ENCODE measurements at regions not wholly inside any gene's neighbourhood (a gene's known extent, or its start where the extent isn't known, plus 50 kb on each side); places are given as distances from the start of the nearest gene placed in this dataset.

GRCh38 chr2:30363406-30363805 is 83.6 kb upstream of the LCLAT1 start:
- Histone ChIP-seq H4K20me1 (ENCODE audit: insufficient read depth) (no peaks in the 10 kb centered on the region), H3K9me2 (ENCODE audit: insufficient read depth, low read length) (no peaks in the 10 kb centered on the region), H3K9me3 (ENCODE audit: low read length) (no peaks in the 10 kb centered on the region), H3K79me2 (replicated peaks; ENCODE audit: insufficient read depth, low read length) (no peaks in the 10 kb centered on the region), H3F3A (ENCODE audit: insufficient read depth, low read length, poor library complexity, severe bottlenecking) (no peaks in the 10 kb centered on the region), H3K36me3 (ENCODE audit: insufficient read depth, low read length) (no peaks in the 10 kb centered on the region), H3K4me3 (ENCODE audit: low read length) (no peak overlapping the region), H3K27ac (ENCODE audit: low read length) (no peak overlapping the region), H3K27me3 (ENCODE audit: insufficient read depth, low read depth, low read length) (no peaks in the 10 kb centered on the region), H2AFZ (ENCODE audit: low read depth, low read length) (no peak overlapping the region), H3K9ac (ENCODE audit: low read length) (no peak overlapping the region), H3K4me2 (ENCODE audit: low read length) (no peak overlapping the region)
- TF ChIP-seq TAF1 (IDR thresholded peaks at IDR 0.05; ENCODE audit: low read depth) = no peak
- TF ChIP-seq RAD21 (conservative IDR thresholded peaks at IDR 0.05) = no peak
- no peak for TF ChIP-seq SMC3 (conservative IDR thresholded peaks at IDR 0.05; ENCODE audit: poor library complexity)
- TF ChIP-seq MXI1 (conservative IDR thresholded peaks at IDR 0.05; ENCODE audit: poor library complexity, severe bottlenecking) = no peak
- TF ChIP-seq CTCF (IDR thresholded peaks at IDR 0.05; ENCODE audit: poor library complexity, severe bottlenecking) = no peak
- no peak for TF ChIP-seq EZH2 (IDR thresholded peaks at IDR 0.05; ENCODE audit: borderline replicate concordance, insufficient read depth, low read length, poor library complexity, severe bottlenecking)
- TF ChIP-seq, protein P1, sequence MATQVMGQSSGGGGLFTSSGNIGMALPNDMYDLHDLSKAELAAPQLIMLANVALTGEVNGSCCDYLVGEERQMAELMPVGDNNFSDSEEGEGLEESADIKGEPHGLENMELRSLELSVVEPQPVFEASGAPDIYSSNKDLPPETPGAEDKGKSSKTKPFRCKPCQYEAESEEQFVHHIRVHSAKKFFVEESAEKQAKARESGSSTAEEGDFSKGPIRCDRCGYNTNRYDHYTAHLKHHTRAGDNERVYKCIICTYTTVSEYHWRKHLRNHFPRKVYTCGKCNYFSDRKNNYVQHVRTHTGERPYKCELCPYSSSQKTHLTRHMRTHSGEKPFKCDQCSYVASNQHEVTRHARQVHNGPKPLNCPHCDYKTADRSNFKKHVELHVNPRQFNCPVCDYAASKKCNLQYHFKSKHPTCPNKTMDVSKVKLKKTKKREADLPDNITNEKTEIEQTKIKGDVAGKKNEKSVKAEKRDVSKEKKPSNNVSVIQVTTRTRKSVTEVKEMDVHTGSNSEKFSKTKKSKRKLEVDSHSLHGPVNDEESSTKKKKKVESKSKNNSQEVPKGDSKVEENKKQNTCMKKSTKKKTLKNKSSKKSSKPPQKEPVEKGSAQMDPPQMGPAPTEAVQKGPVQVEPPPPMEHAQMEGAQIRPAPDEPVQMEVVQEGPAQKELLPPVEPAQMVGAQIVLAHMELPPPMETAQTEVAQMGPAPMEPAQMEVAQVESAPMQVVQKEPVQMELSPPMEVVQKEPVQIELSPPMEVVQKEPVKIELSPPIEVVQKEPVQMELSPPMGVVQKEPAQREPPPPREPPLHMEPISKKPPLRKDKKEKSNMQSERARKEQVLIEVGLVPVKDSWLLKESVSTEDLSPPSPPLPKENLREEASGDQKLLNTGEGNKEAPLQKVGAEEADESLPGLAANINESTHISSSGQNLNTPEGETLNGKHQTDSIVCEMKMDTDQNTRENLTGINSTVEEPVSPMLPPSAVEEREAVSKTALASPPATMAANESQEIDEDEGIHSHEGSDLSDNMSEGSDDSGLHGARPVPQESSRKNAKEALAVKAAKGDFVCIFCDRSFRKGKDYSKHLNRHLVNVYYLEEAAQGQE (IDR thresholded peaks at IDR 0.05; ENCODE audit: borderline replicate concordance) = no peak
- TF ChIP-seq POLR2AphosphoS5 (IDR thresholded peaks at IDR 0.05) = no peak
- TF ChIP-seq EP300 (conservative IDR thresholded peaks at IDR 0.05; ENCODE audit: poor library complexity, severe bottlenecking) = no peak

GRCh38 chr2:30365201-30365600 is 81.8 kb upstream of the LCLAT1 start:
- H3F3A ChIP-seq (ENCODE audit: insufficient read depth, low read length, poor library complexity, severe bottlenecking) = no peaks in the 10 kb centered on the region
- no peaks in the 10 kb centered on the region for H3K27me3 ChIP-seq (ENCODE audit: insufficient read depth, low read depth, low read length)
- H3K9me2 ChIP-seq (ENCODE audit: insufficient read depth, low read length) = no peaks in the 10 kb centered on the region
- no peaks in the 10 kb centered on the region for H4K20me1 ChIP-seq (ENCODE audit: insufficient read depth)
- H3K27ac ChIP-seq (ENCODE audit: low read length) = no peak overlapping the region
- H2AFZ ChIP-seq (ENCODE audit: low read depth, low read length) = no peak overlapping the region
- no peaks in the 10 kb centered on the region for H3K9me3 ChIP-seq (ENCODE audit: low read length)
- no peaks in the 10 kb centered on the region for H3K79me2 ChIP-seq (replicated peaks; ENCODE audit: insufficient read depth, low read length)
- no peak overlapping the region for H3K9ac ChIP-seq (ENCODE audit: low read length)
- H3K36me3 ChIP-seq (ENCODE audit: insufficient read depth, low read length) = no peaks in the 10 kb centered on the region
- no peak overlapping the region for H3K4me2 ChIP-seq (ENCODE audit: low read length)
- H3K4me3 ChIP-seq (ENCODE audit: low read length) = no peak overlapping the region
- no peak for TF ChIP-seq SMC3 (conservative IDR thresholded peaks at IDR 0.05; ENCODE audit: poor library complexity)
- TF ChIP-seq TAF1 (IDR thresholded peaks at IDR 0.05; ENCODE audit: low read depth) = no peak
- TF ChIP-seq, protein P1 (IDR thresholded peaks at IDR 0.05; ENCODE audit: borderline replicate concordance) = no peak
- TF ChIP-seq POLR2AphosphoS5 (IDR thresholded peaks at IDR 0.05) = no peak
- no peak for TF ChIP-seq EZH2 (IDR thresholded peaks at IDR 0.05; ENCODE audit: borderline replicate concordance, insufficient read depth, low read length, poor library complexity, severe bottlenecking)
